ENCODE measurements at regions not wholly inside any gene's neighbourhood (a gene's known extent, or its start where the extent isn't known, plus 50 kb on each side); places are given as distances from the start of the nearest gene placed in this dataset.
"Not testable (repeated sequence)": the region's sequence is repeated elsewhere in the genome, so short reads cannot be mapped to it uniquely, and the experiment has no call there.

- no peaks in the 10 kb centered on the region for H3K9me3 ChIP-seq (ENCODE audit: control extremely low read depth in 1 of 5, control insufficient read depth in 4 of 5, insufficient read depth in 2 of 5, low read depth in 1 of 5, low read length in 4 of 5)
- no peak overlapping the region for H3K27ac ChIP-seq (ENCODE audit: insufficient read depth in 1 of 2, low read depth in 1 of 2, low read length in 2 of 2, poor library complexity in 1 of 2, severe bottlenecking in 2 of 2)
- CTCF ChIA-PET = no interaction called here
- H3K27me3 ChIP-seq (replicated peaks in 2 of 5; ENCODE audit: control insufficient read depth in 4 of 5, insufficient read depth in 5 of 5, low read length in 4 of 5) = no peaks in the 10 kb centered on the region
- H3K4me1 ChIP-seq (ENCODE audit: control extremely low read depth in 1 of 4, control insufficient read depth in 4 of 4, insufficient read depth in 4 of 4, low read length in 3 of 4) = no peaks in the 10 kb centered on the region
- no peak for DNase-seq
- H3K4me3 ChIP-seq (ENCODE audit: control insufficient read depth in 1 of 7, extremely low read depth in 1 of 7, insufficient read depth in 4 of 7, low read depth in 2 of 7, low read length in 6 of 7) = no peak overlapping the region
- no CpG with 5 or more reads among the region's 3 CpGs for WGBS (ENCODE audit: insufficient coverage)
- POLR2A ChIA-PET = no interaction called here
- no peaks in the 10 kb centered on the region for H3K36me3 ChIP-seq (ENCODE audit: control insufficient read depth in 4 of 4, insufficient read depth in 4 of 4, low read length in 3 of 4)
These were observed 693.2 kb upstream of the MIS18BP1 start for GRCh38 chr14:45946251-45946650.

GRCh38 chr14:45940318-45940717 lies 687.3 kb upstream of the MIS18BP1 start:
- Histone ChIP-seq H3K9me3 (ENCODE audit: control extremely low read depth in 1 of 5, control insufficient read depth in 4 of 5, insufficient read depth in 2 of 5, low read depth in 1 of 5, low read length in 4 of 5) (no peaks in the 10 kb centered on the region), H3K4me1 (ENCODE audit: control extremely low read depth in 1 of 4, control insufficient read depth in 4 of 4, insufficient read depth in 4 of 4, low read length in 3 of 4) (no peaks in the 10 kb centered on the region), H3K27me3 (replicated peaks in 2 of 5; ENCODE audit: control insufficient read depth in 4 of 5, insufficient read depth in 5 of 5, low read length in 4 of 5) (no peaks in the 10 kb centered on the region), H3K36me3 (ENCODE audit: control insufficient read depth in 4 of 4, insufficient read depth in 4 of 4, low read length in 3 of 4) (no peaks in the 10 kb centered on the region), H3K4me3 (ENCODE audit: control insufficient read depth in 1 of 7, extremely low read depth in 1 of 7, insufficient read depth in 4 of 7, low read depth in 2 of 7, low read length in 6 of 7) (no peak overlapping the region), H3K27ac (ENCODE audit: insufficient read depth in 1 of 2, low read depth in 1 of 2, low read length in 2 of 2, poor library complexity in 1 of 2, severe bottlenecking in 2 of 2) (no peak overlapping the region)
- ChIA-PET CTCF (no interaction called here), POLR2A (no interaction called here)
- no peak for DNase-seq

- no peaks in the 10 kb centered on the region for H3K27me3 ChIP-seq (replicated peaks in 2 of 5; ENCODE audit: control insufficient read depth in 4 of 5, insufficient read depth in 5 of 5, low read length in 4 of 5)
- ChIA-PET CTCF (no interaction called here), POLR2A (no interaction called here)
- no peak overlapping the region for H3K27ac ChIP-seq (ENCODE audit: insufficient read depth in 1 of 2, low read depth in 1 of 2, low read length in 2 of 2, poor library complexity in 1 of 2, severe bottlenecking in 2 of 2)
- H3K9me3 ChIP-seq (ENCODE audit: control extremely low read depth in 1 of 5, control insufficient read depth in 4 of 5, insufficient read depth in 2 of 5, low read depth in 1 of 5, low read length in 4 of 5) = peaks cover 0 to 5% (median 0%) of the 10 kb centered on the region in 5 experiments
- H3K36me3 ChIP-seq (ENCODE audit: control insufficient read depth in 4 of 4, insufficient read depth in 4 of 4, low read length in 3 of 4) = no peaks in the 10 kb centered on the region
- DNase-seq = no peak
- no peak overlapping the region for H3K4me3 ChIP-seq (ENCODE audit: control insufficient read depth in 1 of 7, extremely low read depth in 1 of 7, insufficient read depth in 4 of 7, low read depth in 2 of 7, low read length in 6 of 7)
- no peaks in the 10 kb centered on the region for H3K4me1 ChIP-seq (ENCODE audit: control extremely low read depth in 1 of 4, control insufficient read depth in 4 of 4, insufficient read depth in 4 of 4, low read length in 3 of 4)
These were observed 686.6 kb upstream of the MIS18BP1 start for GRCh38 chr14:45939572-45939971.

GRCh38 chr14:45919995-45920394 lies 667.0 kb upstream of the MIS18BP1 start:
- H3K27me3 ChIP-seq (replicated peaks in 2 of 5; ENCODE audit: control insufficient read depth in 4 of 5, insufficient read depth in 5 of 5, low read length in 4 of 5); H3K4me3 ChIP-seq (ENCODE audit: control insufficient read depth in 1 of 7, extremely low read depth in 1 of 7, insufficient read depth in 4 of 7, low read depth in 2 of 7, low read length in 6 of 7); CTCF ChIA-PET; H3K9me3 ChIP-seq (ENCODE audit: control extremely low read depth in 1 of 5, control insufficient read depth in 4 of 5, insufficient read depth in 2 of 5, low read depth in 1 of 5, low read length in 4 of 5); DNase-seq; H3K27ac ChIP-seq (ENCODE audit: insufficient read depth in 1 of 2, low read depth in 1 of 2, low read length in 2 of 2, poor library complexity in 1 of 2, severe bottlenecking in 2 of 2); POLR2A ChIA-PET; H3K4me1 ChIP-seq (ENCODE audit: control extremely low read depth in 1 of 4, control insufficient read depth in 4 of 4, insufficient read depth in 4 of 4, low read length in 3 of 4); H3K36me3 ChIP-seq (ENCODE audit: control insufficient read depth in 4 of 4, insufficient read depth in 4 of 4, low read length in 3 of 4): not testable (repeated sequence)
- WGBS (ENCODE audit: insufficient coverage) = no CpG with 5 or more reads among the region's 3 CpGs

GRCh38 chr14:45916340-45916953 lies 663.4 kb upstream of the MIS18BP1 start:
- Histone ChIP-seq H3K4me3 (ENCODE audit: control insufficient read depth in 1 of 7, extremely low read depth in 1 of 7, insufficient read depth in 4 of 7, low read depth in 2 of 7, low read length in 6 of 7) (no peak overlapping the region), H3K4me1 (ENCODE audit: control extremely low read depth in 1 of 4, control insufficient read depth in 4 of 4, insufficient read depth in 4 of 4, low read length in 3 of 4) (no peaks in the 10 kb centered on the region), H3K27me3 (replicated peaks in 2 of 5; ENCODE audit: control insufficient read depth in 4 of 5, insufficient read depth in 5 of 5, low read length in 4 of 5) (no peaks in the 10 kb centered on the region), H3K36me3 (ENCODE audit: control insufficient read depth in 4 of 4, insufficient read depth in 4 of 4, low read length in 3 of 4) (no peaks in the 10 kb centered on the region), H3K27ac (ENCODE audit: insufficient read depth in 1 of 2, low read depth in 1 of 2, low read length in 2 of 2, poor library complexity in 1 of 2, severe bottlenecking in 2 of 2) (no peak overlapping the region), H3K9me3 (ENCODE audit: control extremely low read depth in 1 of 5, control insufficient read depth in 4 of 5, insufficient read depth in 2 of 5, low read depth in 1 of 5, low read length in 4 of 5) (peaks cover 0 to 3% (median 0%) of the 10 kb centered on the region in 5 experiments)
- DNase-seq = no peak
- ChIA-PET POLR2A (no interaction called here), CTCF (no interaction called here)
- 86% methylated on average over 3 of the region's 3 CpGs for WGBS (ENCODE audit: insufficient coverage)

- CTCF ChIA-PET = no interaction called here
- WGBS (ENCODE audit: insufficient coverage) = no CpG with 5 or more reads among the region's 1 CpG
These were observed 654.8 kb upstream of the MIS18BP1 start for GRCh38 chr14:45907782-45908181.

GRCh38 chr14:45906257-45906656 lies 653.3 kb upstream of the MIS18BP1 start:
- whole genome bisulfite sequencing (ENCODE audit: insufficient coverage) = no CpG with 5 or more reads among the region's 1 CpG
- DNase-seq = no peak
- ChIA-PET POLR2A (no interaction called here), CTCF (interaction anchor here (0.8 kb wide), 1 partner anchor 9 kb away, joined by 3 read pairs; no protein-coding TSS in a partner anchor)
- Histone ChIP-seq H3K27me3 (replicated peaks in 2 of 5; ENCODE audit: control insufficient read depth in 4 of 5, insufficient read depth in 5 of 5, low read length in 4 of 5) (no peaks in the 10 kb centered on the region), H3K4me1 (ENCODE audit: control extremely low read depth in 1 of 4, control insufficient read depth in 4 of 4, insufficient read depth in 4 of 4, low read length in 3 of 4) (no peaks in the 10 kb centered on the region), H3K27ac (ENCODE audit: insufficient read depth in 1 of 2, low read depth in 1 of 2, low read length in 2 of 2, poor library complexity in 1 of 2, severe bottlenecking in 2 of 2) (no peak overlapping the region), H3K9me3 (ENCODE audit: control extremely low read depth in 1 of 5, control insufficient read depth in 4 of 5, insufficient read depth in 2 of 5, low read depth in 1 of 5, low read length in 4 of 5) (peaks cover 0 to 5% (median 0%) of the 10 kb centered on the region in 5 experiments), H3K4me3 (ENCODE audit: control insufficient read depth in 1 of 7, extremely low read depth in 1 of 7, insufficient read depth in 4 of 7, low read depth in 2 of 7, low read length in 6 of 7) (no peak overlapping the region), H3K36me3 (ENCODE audit: control insufficient read depth in 4 of 4, insufficient read depth in 4 of 4, low read length in 3 of 4) (no peaks in the 10 kb centered on the region)

More at GRCh38 chr14:45907782-45908181, 654.8 kb upstream of the MIS18BP1 start:
- Histone ChIP-seq H3K4me3 (ENCODE audit: control insufficient read depth in 1 of 7, extremely low read depth in 1 of 7, insufficient read depth in 4 of 7, low read depth in 2 of 7, low read length in 6 of 7) (no peak overlapping the region), H3K36me3 (ENCODE audit: control insufficient read depth in 4 of 4, insufficient read depth in 4 of 4, low read length in 3 of 4) (no peaks in the 10 kb centered on the region), H3K4me1 (ENCODE audit: control extremely low read depth in 1 of 4, control insufficient read depth in 4 of 4, insufficient read depth in 4 of 4, low read length in 3 of 4) (no peaks in the 10 kb centered on the region), H3K9me3 (ENCODE audit: control extremely low read depth in 1 of 5, control insufficient read depth in 4 of 5, insufficient read depth in 2 of 5, low read depth in 1 of 5, low read length in 4 of 5) (peaks cover 0 to 5% (median 0%) of the 10 kb centered on the region in 5 experiments), H3K27ac (ENCODE audit: insufficient read depth in 1 of 2, low read depth in 1 of 2, low read length in 2 of 2, poor library complexity in 1 of 2, severe bottlenecking in 2 of 2) (no peak overlapping the region), H3K27me3 (replicated peaks in 2 of 5; ENCODE audit: control insufficient read depth in 4 of 5, insufficient read depth in 5 of 5, low read length in 4 of 5) (no peaks in the 10 kb centered on the region)
- POLR2A ChIA-PET = no interaction called here
- no peak for DNase-seq
